NCI-H2196 (cell line): ENCODE measurements at regions not wholly inside any gene's neighbourhood (a gene's known extent, or its start where the extent isn't known, plus 50 kb on each side); places are given as distances from the start of the nearest gene placed in this dataset.
"Not testable (repeated sequence)": the region's sequence is repeated elsewhere in the genome, so short reads cannot be mapped to it uniquely, and the experiment has no call there.

Experiments
- DNase-seq: peaks from one replicate; lab custom pipeline; 2025; ENCODE audit not compliant: unreplicated experiment; lab: John Stamatoyannopoulos, UW

DNA sequence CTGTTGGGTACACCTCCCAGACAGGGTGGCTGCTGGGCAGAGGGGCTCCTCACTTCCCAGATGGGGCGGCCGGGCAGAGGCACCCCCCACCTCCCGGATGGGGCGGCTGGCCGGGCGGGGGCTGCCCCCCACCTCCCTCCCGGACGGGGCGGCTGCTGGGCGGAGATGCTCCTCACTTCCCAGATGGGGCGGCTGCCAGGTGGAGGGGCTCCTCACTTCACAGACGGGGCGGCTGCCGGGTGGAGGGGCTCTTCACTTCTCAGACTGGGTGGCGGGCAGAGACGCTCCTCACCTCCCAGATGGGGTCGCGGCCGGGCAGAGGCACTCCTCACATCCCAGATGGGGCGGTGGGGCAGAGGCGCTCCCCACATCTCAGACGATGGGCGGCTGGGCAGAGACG, 999.3 kb upstream of the CITED2 start:
- not testable (repeated sequence) for DNase-seq

- DNase-seq = no peak
These were observed 997.6 kb upstream of the CITED2 start for GRCh38 chr6:140372064-140372463.

GRCh38 chr6:140370976-140371870, 996.8 kb upstream of the CITED2 start:
- DNase-seq = no peak

- DNase-seq = no peak
These were observed 996.0 kb upstream of the CITED2 start for GRCh38 chr6:140370441-140370840.

- no peak for DNase-seq
These were observed 992.5 kb upstream of the CITED2 start for GRCh38 chr6:140366991-140367390.

GRCh38 chr6:140364916-140365315, 990.5 kb upstream of the CITED2 start:
- DNase-seq = no peak

GRCh38 chr6:140360651-140361050, 986.2 kb upstream of the CITED2 start:
- DNase-seq = no peak

- no peak for DNase-seq
These were observed 981.0 kb upstream of the CITED2 start for GRCh38 chr6:140355476-140355875.

DNA sequence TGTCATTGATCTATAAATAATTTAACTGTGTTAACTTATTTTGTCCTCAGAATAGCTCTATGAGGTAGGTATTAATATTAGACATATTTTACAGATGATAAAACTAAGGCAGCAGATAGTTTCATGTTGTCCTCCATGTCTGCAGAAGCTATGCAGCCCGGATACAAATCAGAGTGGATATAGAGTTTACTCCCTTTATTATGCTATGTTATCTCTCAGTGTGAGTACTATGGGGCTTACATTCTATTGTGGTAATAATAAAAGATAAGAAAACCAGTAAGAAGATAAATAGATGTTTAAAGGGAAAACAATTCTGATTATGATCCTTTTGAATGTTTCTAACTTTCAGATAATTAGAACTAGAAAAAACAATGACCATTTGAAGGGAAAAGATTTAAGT, 979.8 kb upstream of the CITED2 start:
- no peak for DNase-seq

DNA sequence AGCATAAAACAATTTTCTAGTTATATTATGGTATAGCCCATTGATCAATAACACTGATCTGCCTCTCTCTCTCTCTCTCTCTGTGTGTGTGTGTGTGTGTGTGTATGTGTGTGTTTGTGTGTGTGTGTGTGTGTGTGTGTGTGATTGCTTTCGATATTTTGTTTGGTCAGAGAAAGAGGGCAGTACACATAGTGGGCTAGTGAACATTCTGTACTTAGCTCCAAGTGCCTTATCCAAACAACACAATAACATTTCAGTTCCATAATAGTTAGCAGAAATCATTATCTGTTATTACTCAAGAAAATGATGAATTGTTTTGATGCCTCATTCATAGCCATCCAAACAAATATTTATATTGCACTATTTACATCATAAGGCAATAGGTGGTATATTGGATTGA, 979.1 kb upstream of the CITED2 start:
- no peak for DNase-seq

- no peak for DNase-seq
These were observed 972.0 kb upstream of the CITED2 start for GRCh38 chr6:140346428-140346827.

- no peak for DNase-seq
These were observed 971.5 kb upstream of the CITED2 start for GRCh38 chr6:140345935-140346334.

- DNase-seq = no peak
These were observed 969.9 kb upstream of the CITED2 start for GRCh38 chr6:140344142-140344913.

DNA sequence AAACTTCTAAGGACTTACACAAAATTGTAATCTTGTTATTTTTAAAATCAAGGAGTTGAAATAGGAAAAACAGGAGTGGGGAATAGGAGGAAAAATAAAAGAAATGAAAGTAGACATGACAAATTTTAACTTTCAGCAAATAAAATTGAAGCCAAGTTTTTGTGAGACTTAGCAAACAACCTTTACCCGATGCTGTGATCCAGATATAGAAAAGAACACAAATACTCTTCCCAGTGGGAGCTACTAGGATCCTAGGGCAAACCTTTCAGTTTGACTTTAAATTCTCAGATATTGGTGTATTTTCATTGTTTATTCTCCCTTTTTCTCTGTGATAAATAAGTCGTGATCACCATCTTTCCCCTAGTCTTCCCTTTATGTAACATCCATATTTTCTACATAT, 968.7 kb upstream of the CITED2 start:
- no peak for DNase-seq

- no peak for DNase-seq
These were observed 966.8 kb upstream of the CITED2 start for GRCh38 chr6:140341272-140341671.

GRCh38 chr6:140340795-140341194, 966.3 kb upstream of the CITED2 start:
- DNase-seq = no peak

DNA sequence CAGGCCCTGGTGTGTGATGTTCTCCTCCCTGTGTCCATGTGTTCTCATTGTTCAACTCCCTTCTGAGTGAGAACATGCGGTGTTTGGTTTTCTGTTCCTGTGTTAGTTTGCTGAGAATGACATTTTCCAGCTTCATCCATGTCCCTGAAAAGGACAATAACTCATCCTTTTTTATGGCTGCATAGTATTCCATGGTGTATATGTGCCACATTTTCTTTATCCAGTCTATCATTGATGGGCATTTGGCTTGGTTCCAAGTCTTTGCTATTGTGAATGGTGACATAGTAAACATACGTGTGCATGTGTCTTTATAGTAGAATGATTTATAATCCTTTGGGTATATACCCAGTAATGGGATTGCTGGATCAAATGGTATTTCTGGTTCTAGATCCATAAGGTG, 964.6 kb upstream of the CITED2 start:
- DNase-seq = not testable (repeated sequence)

DNA sequence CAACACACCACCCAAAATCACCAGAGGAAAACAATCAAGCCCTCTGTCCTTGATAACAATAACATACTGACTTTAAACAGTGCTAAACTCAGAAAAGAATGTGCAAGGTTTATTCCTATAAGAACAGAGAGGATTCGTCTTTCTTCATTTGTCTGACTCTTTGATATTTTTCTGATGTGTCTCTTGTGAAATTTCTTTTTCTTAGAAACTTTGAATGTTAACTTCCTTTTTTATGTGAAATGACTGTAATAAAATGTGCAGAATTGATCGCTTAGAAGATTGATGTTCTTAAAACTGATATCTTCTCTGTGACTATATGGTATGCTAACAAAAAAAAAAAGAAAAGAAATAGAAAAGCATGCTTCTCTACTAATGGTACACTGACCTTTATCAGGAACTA, 947.4 kb upstream of the CITED2 start:
- DNase-seq = no peak

DNA sequence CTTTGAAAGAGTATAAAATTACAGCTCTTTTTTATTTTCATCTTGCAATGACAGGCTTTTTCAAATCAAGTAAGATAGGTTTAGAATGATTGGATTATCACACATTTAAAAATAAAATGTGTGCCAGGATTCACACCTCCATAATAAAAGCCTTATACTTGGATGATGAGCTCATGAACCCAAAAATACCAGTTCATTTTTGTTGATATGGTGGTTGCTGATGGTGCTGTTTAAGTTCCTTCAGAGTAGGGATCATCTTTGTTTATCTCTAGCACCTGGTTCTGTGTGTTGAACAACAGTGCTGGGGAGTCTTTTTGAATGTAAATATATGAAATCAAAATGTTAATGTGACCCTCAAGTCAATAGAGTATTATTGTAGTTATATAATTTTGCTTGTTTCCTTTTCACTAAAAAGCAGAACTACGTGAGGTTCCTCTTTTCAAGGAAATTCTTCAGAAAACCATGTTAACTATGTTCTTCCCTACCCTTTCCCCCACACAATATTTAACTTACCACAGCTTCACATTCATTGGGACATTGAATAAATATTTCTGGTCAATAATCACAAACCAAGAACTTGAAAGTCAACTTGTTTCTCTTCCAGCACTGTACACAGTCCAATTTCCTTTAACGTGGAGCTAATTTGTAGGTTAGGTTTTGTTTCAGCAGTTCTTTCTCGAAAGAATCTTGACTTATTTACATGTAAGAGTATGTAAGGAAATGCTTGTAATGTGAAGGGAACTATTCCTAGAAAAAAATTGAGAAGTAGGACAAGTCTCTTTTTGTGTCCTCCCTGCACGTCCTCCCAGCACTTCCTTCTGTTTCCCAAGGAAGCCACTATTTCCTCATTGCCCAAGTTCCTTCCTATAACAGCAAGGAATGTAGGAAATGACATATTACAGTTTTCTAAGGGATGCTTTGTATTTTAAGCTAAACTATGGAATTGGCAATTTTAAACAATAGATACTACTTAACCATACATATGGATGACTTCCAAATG, 945.9 kb upstream of the CITED2 start:
- DNase-seq = no peak

DNA sequence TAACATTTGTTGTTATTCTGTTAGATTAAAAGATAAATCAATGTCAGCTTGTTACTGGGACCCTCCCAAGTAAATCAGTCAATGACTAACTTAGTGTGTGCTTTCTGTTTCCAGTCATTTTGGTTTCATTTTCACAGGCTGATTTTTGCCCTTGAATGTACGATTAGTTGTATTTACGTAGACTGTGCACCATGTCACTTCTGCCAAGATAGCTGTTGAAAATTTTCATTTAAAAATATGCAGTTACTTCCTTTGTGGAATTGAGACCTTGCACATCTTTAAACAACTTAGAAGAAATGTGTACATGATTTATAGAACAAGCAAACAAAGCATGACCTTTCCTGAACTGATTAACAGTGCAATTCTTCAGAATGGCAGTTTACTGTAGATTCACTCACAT, 944.8 kb upstream of the CITED2 start:
- DNase-seq = no peak

GRCh38 chr6:140318408-140318807, 944.0 kb upstream of the CITED2 start:
- no peak for DNase-seq
